Activated naive CD4-positive, alpha-beta T cell treated with anti-CD3 and anti-CD28 coated beads, Interleukin-2, amount 50 U/mL, for 24 hours (primary cell): ENCODE measurements at regions not wholly inside any gene's neighbourhood (a gene's known extent, or its start where the extent isn't known, plus 50 kb on each side); places are given as distances from the start of the nearest gene placed in this dataset.

Experiments
- H3K27ac Mint-ChIP-seq: one replicate; pipeline ENCODE4 v1.8.0; 2021; ENCODE audit warnings: mild to moderate bottlenecking, mixed read lengths
- H3K27me3 Mint-ChIP-seq: one replicate; pipeline ENCODE4 v1.8.0; 2021; ENCODE audit warnings: mixed read lengths
- H3K36me3 Mint-ChIP-seq: one replicate; pipeline ENCODE4 v1.8.0; 2021; ENCODE audit warnings: mixed read lengths
- H3K4me1 Mint-ChIP-seq: one replicate; pipeline ENCODE4 v1.8.0; 2021; ENCODE audit warnings: mixed read lengths
- H3K4me3 Mint-ChIP-seq: one replicate; pipeline ENCODE4 v1.8.0; 2021; ENCODE audit warnings: mild to moderate bottlenecking, mixed read lengths
- H3K9me3 Mint-ChIP-seq: one replicate; pipeline ENCODE4 v1.8.0; 2021; ENCODE audit warnings: mixed read lengths

- Mint-ChIP-seq H3K36me3 (no peaks in the 10 kb centered on the region), H3K27me3 (no peaks in the 10 kb centered on the region), H3K27ac (no peak overlapping the region), H3K9me3 (no peaks in the 10 kb centered on the region), H3K4me1 (no peaks in the 10 kb centered on the region), H3K4me3 (no peak overlapping the region)
Observed at GRCh38 chrX:97666890-97667289, 783.2 kb downstream of the RPA4 start.

GRCh38 chrX:97668126-97668525 lies 784.4 kb downstream of the RPA4 start:
- Mint-ChIP-seq H3K4me1 (no peaks in the 10 kb centered on the region), H3K27ac (no peak overlapping the region), H3K36me3 (no peaks in the 10 kb centered on the region), H3K9me3 (no peaks in the 10 kb centered on the region), H3K4me3 (no peak overlapping the region), H3K27me3 (no peaks in the 10 kb centered on the region)

GRCh38 chrX:97672138-97672537 lies 788.4 kb downstream of the RPA4 start:
- Mint-ChIP-seq H3K27ac (no peak overlapping the region), H3K4me1 (no peaks in the 10 kb centered on the region), H3K27me3 (no peaks in the 10 kb centered on the region), H3K4me3 (no peak overlapping the region), H3K36me3 (no peaks in the 10 kb centered on the region), H3K9me3 (no peaks in the 10 kb centered on the region)

- no peak overlapping the region for H3K27ac Mint-ChIP-seq
- H3K9me3 Mint-ChIP-seq = no peaks in the 10 kb centered on the region
- no peak overlapping the region for H3K4me3 Mint-ChIP-seq
- H3K27me3 Mint-ChIP-seq = no peaks in the 10 kb centered on the region
- H3K4me1 Mint-ChIP-seq = no peaks in the 10 kb centered on the region
- no peaks in the 10 kb centered on the region for H3K36me3 Mint-ChIP-seq
Observed at GRCh38 chrX:97672608-97673007, 788.9 kb downstream of the RPA4 start.

DNA sequence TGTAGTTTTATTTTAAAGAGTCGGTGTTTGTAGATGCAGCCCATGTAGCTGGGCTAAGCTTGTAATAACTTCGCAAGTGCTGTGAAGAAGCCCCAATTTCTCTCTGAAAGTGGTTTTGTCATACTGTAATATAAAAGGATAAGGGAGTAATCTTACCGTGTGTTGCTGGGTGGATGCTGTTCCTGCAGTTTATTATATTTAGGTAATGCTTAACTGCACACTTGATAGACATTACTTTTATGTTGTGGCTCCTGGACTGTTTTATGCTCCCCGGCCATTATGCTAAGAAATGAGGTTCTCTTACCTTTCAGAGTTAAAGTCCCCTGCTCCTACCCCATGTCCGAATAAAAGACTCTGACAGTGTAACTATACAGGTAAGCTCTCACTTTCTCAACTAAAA lies 789.4 kb downstream of the RPA4 start:
- Mint-ChIP-seq H3K4me3 (no peak overlapping the region), H3K36me3 (no peaks in the 10 kb centered on the region), H3K9me3 (no peaks in the 10 kb centered on the region), H3K27ac (no peak overlapping the region), H3K4me1 (no peaks in the 10 kb centered on the region), H3K27me3 (no peaks in the 10 kb centered on the region)

GRCh38 chrX:97682991-97683840 lies 799.5 kb downstream of the RPA4 start:
- Mint-ChIP-seq H3K9me3 (no peaks in the 10 kb centered on the region), H3K27ac (no peak overlapping the region), H3K36me3 (no peaks in the 10 kb centered on the region), H3K27me3 (peaks cover 1% of the 10 kb centered on the region), H3K4me1 (no peaks in the 10 kb centered on the region), H3K4me3 (no peak overlapping the region)

GRCh38 chrX:97685753-97686152 lies 802.0 kb downstream of the RPA4 start:
- Mint-ChIP-seq H3K4me3 (no peak overlapping the region), H3K4me1 (no peaks in the 10 kb centered on the region), H3K27ac (no peak overlapping the region), H3K36me3 (no peaks in the 10 kb centered on the region), H3K27me3 (no peaks in the 10 kb centered on the region), H3K9me3 (no peaks in the 10 kb centered on the region)

DNA sequence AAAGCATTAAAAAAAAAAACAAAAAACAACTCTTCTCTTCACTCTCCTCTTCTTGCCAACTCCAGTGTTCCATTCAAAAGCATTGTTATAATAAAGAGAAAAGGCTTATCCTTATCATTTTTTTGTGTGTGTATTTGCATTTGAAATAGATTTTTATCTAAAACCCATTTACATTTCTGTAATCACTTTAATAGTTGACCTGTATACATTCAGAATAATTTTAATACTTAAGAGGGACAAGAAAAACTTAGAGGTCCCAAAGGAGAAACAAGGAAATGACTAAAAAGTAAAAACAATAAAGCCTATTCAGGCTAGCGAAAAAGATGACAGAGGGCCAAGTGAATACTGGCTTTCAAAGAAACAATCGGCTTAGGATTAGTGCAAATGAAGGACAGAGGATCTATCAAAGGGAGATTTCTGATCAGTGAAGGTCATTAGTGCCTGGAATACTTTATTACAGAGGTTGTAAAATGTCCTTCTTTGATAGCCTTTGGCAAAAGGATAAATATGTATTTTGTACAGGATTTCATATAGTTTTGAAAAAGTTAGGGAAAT lies 808.3 kb downstream of the RPA4 start:
- no peaks in the 10 kb centered on the region for H3K27me3 Mint-ChIP-seq
- no peaks in the 10 kb centered on the region for H3K36me3 Mint-ChIP-seq
- no peaks in the 10 kb centered on the region for H3K9me3 Mint-ChIP-seq
- no peak overlapping the region for H3K4me3 Mint-ChIP-seq
- no peak overlapping the region for H3K27ac Mint-ChIP-seq
- H3K4me1 Mint-ChIP-seq = no peaks in the 10 kb centered on the region

- H3K36me3 Mint-ChIP-seq = no peaks in the 10 kb centered on the region
- H3K4me1 Mint-ChIP-seq = no peaks in the 10 kb centered on the region
- H3K4me3 Mint-ChIP-seq = no peak overlapping the region
- H3K9me3 Mint-ChIP-seq = no peaks in the 10 kb centered on the region
- no peak overlapping the region for H3K27ac Mint-ChIP-seq
- no peaks in the 10 kb centered on the region for H3K27me3 Mint-ChIP-seq
Observed at GRCh38 chrX:97692575-97692974, 808.9 kb downstream of the RPA4 start.

DNA sequence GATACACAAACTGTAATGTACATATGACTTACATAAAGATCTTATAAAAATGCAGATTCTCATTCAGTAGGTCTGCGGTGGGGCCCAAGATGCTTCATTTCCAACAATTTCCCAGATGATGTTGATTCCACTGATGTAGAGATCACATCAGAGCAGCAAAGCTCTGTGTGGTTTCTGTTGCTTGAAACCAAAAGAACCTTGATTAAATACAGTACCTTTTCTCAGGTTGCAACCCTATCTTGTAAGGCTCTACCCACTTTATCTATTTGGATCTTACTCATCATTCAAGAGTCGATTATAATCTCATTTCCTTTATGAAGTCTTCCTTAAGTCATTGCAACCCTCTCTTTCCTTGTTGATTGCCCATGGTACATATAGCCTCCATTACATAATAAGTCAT lies 816.8 kb downstream of the RPA4 start:
- H3K27me3 Mint-ChIP-seq = no peaks in the 10 kb centered on the region
- no peak overlapping the region for H3K4me3 Mint-ChIP-seq
- no peaks in the 10 kb centered on the region for H3K9me3 Mint-ChIP-seq
- H3K4me1 Mint-ChIP-seq = no peaks in the 10 kb centered on the region
- H3K36me3 Mint-ChIP-seq = no peaks in the 10 kb centered on the region
- no peak overlapping the region for H3K27ac Mint-ChIP-seq

- Mint-ChIP-seq H3K4me1 (no peaks in the 10 kb centered on the region), H3K4me3 (no peak overlapping the region), H3K27me3 (no peaks in the 10 kb centered on the region), H3K9me3 (no peaks in the 10 kb centered on the region), H3K36me3 (no peaks in the 10 kb centered on the region), H3K27ac (no peak overlapping the region)
Observed at GRCh38 chrX:97704474-97704873, 820.8 kb downstream of the RPA4 start.

DNA sequence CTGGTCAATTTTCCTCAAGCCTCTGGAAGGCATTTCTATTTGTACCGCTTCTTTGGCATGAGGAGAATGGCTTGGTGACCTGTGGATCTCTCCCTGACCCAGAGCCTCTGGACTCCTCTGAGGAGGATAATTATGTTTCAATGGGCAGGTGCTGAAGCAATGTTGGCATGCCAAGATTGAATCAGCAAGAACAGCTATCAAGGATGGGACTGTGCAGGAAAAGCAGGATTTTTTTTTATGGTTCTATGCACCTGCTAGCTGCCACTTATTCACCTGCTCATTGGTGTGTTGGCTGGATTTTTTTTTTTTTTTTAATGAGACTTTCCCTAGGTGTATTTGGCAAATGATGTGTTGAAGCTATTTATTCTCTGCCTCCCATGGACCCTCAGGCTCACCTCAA lies 821.2 kb downstream of the RPA4 start:
- Mint-ChIP-seq H3K9me3 (no peaks in the 10 kb centered on the region), H3K36me3 (no peaks in the 10 kb centered on the region), H3K27me3 (no peaks in the 10 kb centered on the region), H3K4me3 (no peak overlapping the region), H3K27ac (no peak overlapping the region), H3K4me1 (no peaks in the 10 kb centered on the region)

DNA sequence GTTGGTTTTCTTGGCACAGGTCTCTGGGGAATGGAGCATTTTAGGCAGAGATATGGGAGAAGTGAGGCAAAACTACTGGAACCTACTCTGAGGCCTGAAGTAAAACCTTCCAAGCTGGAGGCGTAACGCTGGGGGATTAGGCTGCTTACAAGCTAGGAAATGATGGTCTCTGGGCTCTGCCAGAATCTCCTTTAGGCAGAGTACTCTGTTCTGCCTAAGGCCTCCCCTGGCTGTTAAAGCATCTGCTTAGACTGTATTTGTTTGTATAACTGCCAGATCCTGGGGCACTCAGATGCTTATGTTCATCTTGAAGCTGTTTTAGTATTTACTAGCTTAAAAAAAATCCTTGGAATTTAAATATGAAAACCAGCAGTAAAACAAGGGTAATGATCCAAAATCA lies 822.2 kb downstream of the RPA4 start:
- Mint-ChIP-seq H3K36me3 (no peaks in the 10 kb centered on the region), H3K4me1 (no peaks in the 10 kb centered on the region), H3K4me3 (no peak overlapping the region), H3K27me3 (no peaks in the 10 kb centered on the region), H3K27ac (no peak overlapping the region), H3K9me3 (no peaks in the 10 kb centered on the region)

DNA sequence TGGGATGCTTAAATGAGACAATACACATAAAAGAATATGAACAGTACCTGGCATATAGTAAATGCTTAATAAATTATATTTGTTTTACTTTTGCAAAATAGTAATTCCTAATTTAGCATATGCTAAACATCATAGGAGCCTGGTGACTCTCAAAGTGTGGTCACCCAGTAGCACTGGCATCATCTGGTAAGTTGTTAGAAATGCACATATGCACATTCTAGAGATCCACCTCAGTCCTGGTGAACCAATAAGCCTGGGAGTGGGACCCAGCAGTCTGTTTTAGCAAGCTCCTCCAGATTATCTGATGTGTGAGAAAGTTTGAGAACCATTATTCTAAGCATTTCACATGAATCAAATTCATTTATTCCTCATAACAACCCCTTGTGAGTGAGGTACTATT lies 830.4 kb downstream of the RPA4 start:
- H3K4me3 Mint-ChIP-seq = no peak overlapping the region

GRCh38 chrX:97728215-97728614 lies 844.5 kb downstream of the RPA4 start:
- Mint-ChIP-seq H3K27ac (no peak overlapping the region), H3K36me3 (no peaks in the 10 kb centered on the region), H3K4me3 (no peak overlapping the region), H3K9me3 (no peaks in the 10 kb centered on the region), H3K4me1 (no peaks in the 10 kb centered on the region), H3K27me3 (peaks cover 1% of the 10 kb centered on the region)

More for the DNA sequence above, 830.4 kb downstream of the RPA4 start:
- no peaks in the 10 kb centered on the region for H3K27me3 Mint-ChIP-seq
- H3K27ac Mint-ChIP-seq = no peak overlapping the region
- H3K9me3 Mint-ChIP-seq = no peaks in the 10 kb centered on the region
- no peaks in the 10 kb centered on the region for H3K4me1 Mint-ChIP-seq
- no peaks in the 10 kb centered on the region for H3K36me3 Mint-ChIP-seq

DNA sequence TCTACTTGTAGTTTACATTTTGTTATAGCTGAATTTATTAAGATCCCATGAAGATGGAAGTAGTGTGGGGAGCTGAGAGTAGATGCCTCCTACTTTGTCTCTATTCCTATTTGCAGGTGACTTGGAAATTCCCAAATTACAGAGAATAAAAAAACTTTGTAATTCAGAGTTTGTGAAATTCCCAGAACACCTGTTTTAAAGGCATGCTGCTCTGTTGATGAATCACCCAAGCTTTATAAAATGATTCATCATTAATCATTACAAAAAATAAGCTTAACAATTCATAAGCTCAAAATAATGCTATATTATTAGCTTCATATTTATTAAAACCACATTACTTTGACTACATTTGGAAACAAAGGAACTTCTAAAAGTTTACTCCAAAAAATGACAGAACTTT lies 856.3 kb downstream of the RPA4 start:
- H3K4me1 Mint-ChIP-seq = no peaks in the 10 kb centered on the region
- no peaks in the 10 kb centered on the region for H3K27me3 Mint-ChIP-seq
- H3K27ac Mint-ChIP-seq = no peak overlapping the region
- no peaks in the 10 kb centered on the region for H3K36me3 Mint-ChIP-seq
- H3K4me3 Mint-ChIP-seq = no peak overlapping the region
- H3K9me3 Mint-ChIP-seq = no peaks in the 10 kb centered on the region

- H3K4me3 Mint-ChIP-seq = no peak overlapping the region
- H3K27me3 Mint-ChIP-seq = no peaks in the 10 kb centered on the region
- no peaks in the 10 kb centered on the region for H3K36me3 Mint-ChIP-seq
- no peak overlapping the region for H3K27ac Mint-ChIP-seq
- no peaks in the 10 kb centered on the region for H3K9me3 Mint-ChIP-seq
- H3K4me1 Mint-ChIP-seq = no peaks in the 10 kb centered on the region
Observed at GRCh38 chrX:97740886-97741285, 857.2 kb downstream of the RPA4 start.
